ENCODE measurements at regions not wholly inside any gene's neighbourhood (a gene's known extent, or its start where the extent isn't known, plus 50 kb on each side); places are given as distances from the start of the nearest gene placed in this dataset.

GRCh38 chr7:25348104-25348503 is 119.8 kb upstream of the NPVF start:
- H3K9me3 ChIP-seq = no peaks in the 10 kb centered on the region
- intact Hi-C loops (cut with DNase I) = no loop called here
- DNase-seq = no peak
- H3K27ac ChIP-seq = no peak overlapping the region
- no peaks in the 10 kb centered on the region for H3K4me1 ChIP-seq (ENCODE audit: insufficient read depth)
- TF ChIP-seq POLR2A (IDR thresholded peaks at IDR 0.05) (no peak), EP300 (IDR thresholded peaks at IDR 0.05) (no peak), CTCF (IDR thresholded peaks at IDR 0.05) (no peak)
- no peak overlapping the region for H3K4me3 ChIP-seq
- H3K36me3 ChIP-seq = no peaks in the 10 kb centered on the region
- no peaks in the 10 kb centered on the region for H3K27me3 ChIP-seq
- WGBS, 3 donors = 52 to 62% (median 57%) methylated on average over 3 of the region's 3 CpGs

- Histone ChIP-seq H3K36me3 (no peaks in the 10 kb centered on the region), H3K27ac (no peak overlapping the region), H3K4me1 (ENCODE audit: insufficient read depth) (no peaks in the 10 kb centered on the region), H3K9me3 (no peaks in the 10 kb centered on the region), H3K27me3 (no peaks in the 10 kb centered on the region), H3K4me3 (no peak overlapping the region)
- WGBS, 3 donors = 90 to 93% (median 93%) methylated on average over 6 of the region's 6 CpGs
- TF ChIP-seq POLR2A (IDR thresholded peaks at IDR 0.05) (no peak), CTCF (IDR thresholded peaks at IDR 0.05) (no peak), EP300 (IDR thresholded peaks at IDR 0.05) (no peak)
- intact Hi-C loops (cut with DNase I) = no loop called here
- DNase-seq = no peak
These were observed 121.2 kb upstream of the NPVF start for GRCh38 chr7:25349283-25350017.

GRCh38 chr7:25350041-25350440 is 121.8 kb upstream of the NPVF start:
- H3K9me3 ChIP-seq = no peaks in the 10 kb centered on the region
- no peaks in the 10 kb centered on the region for H3K4me1 ChIP-seq (ENCODE audit: insufficient read depth)
- H3K4me3 ChIP-seq = no peak overlapping the region
- WGBS, 3 donors = 81 to 90% (median 90%) methylated on average over 6 of the region's 6 CpGs
- no peak for DNase-seq
- no peaks in the 10 kb centered on the region for H3K27me3 ChIP-seq
- H3K27ac ChIP-seq = no peak overlapping the region
- TF ChIP-seq POLR2A (IDR thresholded peaks at IDR 0.05) (no peak), EP300 (IDR thresholded peaks at IDR 0.05) (no peak), CTCF (IDR thresholded peaks at IDR 0.05) (no peak)
- intact Hi-C loops (cut with DNase I) = no loop called here
- no peaks in the 10 kb centered on the region for H3K36me3 ChIP-seq

GRCh38 chr7:25351761-25352160 is 123.5 kb upstream of the NPVF start:
- DNase-seq = no peak
- TF ChIP-seq CTCF (IDR thresholded peaks at IDR 0.05) (no peak), POLR2A (IDR thresholded peaks at IDR 0.05) (no peak), EP300 (IDR thresholded peaks at IDR 0.05) (no peak)
- H3K4me1 ChIP-seq (ENCODE audit: insufficient read depth) = no peaks in the 10 kb centered on the region
- H3K9me3 ChIP-seq = no peaks in the 10 kb centered on the region
- no peak overlapping the region for H3K4me3 ChIP-seq
- intact Hi-C loops (cut with DNase I) = no loop called here
- no peak overlapping the region for H3K27ac ChIP-seq
- H3K36me3 ChIP-seq = no peaks in the 10 kb centered on the region
- WGBS, 3 donors = 91 to 98% (median 91%) methylated on average over 4 of the region's 4 CpGs
- no peaks in the 10 kb centered on the region for H3K27me3 ChIP-seq
